ENCODE measurements at regions not wholly inside any gene's neighbourhood (a gene's known extent, or its start where the extent isn't known, plus 50 kb on each side); places are given as distances from the start of the nearest gene placed in this dataset.

DNA sequence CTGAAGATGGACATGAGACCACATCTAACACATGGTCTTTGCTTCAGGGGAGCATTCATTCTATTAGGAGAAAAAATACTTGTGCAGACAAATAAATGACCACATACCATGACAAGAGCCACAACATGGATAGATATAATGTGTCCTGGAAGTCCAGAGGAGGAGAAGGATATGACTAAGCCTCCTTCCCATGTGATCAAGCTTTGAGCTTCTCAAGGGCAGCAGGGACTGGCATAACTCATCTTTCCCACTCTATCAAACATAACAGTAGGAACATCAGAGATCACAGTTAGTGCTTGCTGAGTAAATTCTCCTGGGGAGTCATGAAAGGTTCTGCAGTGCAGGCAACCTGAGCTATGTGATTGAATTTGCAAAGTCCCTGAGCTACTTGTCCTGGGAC is 86.0 kb upstream of the LPP start:
- DNase-seq (ENCODE audit: low spot score) = peak; percentile 52

DNA sequence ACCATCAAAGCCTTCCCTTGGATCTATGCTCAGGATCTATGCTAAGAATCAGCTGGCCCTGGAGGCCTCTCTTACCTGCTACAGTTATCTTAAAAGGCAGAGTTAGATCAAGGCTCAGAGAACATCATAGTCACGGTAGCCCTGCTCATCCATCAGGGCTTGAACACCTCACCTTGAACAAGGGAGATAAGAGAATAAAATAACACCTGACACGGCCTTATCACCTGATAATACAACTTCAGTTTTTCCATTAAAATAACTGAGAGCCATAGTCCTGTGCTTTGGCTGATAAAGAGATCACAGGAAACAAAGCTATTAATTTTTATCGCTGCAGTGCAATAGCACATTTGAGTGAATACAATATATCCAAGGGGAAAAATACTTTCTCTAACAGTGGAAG is 85.6 kb upstream of the LPP start:
- DNase-seq (ENCODE audit: low spot score) = no peak

DNA sequence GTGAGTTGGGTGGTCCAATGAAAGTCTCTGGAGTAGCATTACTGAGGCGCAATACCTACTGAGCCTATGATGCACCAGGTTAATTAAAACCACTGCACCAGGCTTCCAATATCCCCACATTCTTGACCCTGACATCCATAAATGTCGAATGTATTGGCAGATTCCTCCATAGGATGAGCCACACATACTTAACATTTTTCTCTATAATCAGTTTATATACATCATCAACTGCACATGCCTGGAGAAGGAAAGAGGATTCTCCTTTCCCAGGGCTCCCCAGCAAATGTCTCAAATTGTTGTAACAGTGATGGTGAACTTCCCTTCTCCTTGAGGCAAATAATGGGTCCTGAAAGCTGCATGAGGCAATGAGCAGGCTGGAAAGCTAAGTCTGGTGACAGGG is 82.3 kb upstream of the LPP start:
- no peak for DNase-seq (ENCODE audit: low spot score)

DNA sequence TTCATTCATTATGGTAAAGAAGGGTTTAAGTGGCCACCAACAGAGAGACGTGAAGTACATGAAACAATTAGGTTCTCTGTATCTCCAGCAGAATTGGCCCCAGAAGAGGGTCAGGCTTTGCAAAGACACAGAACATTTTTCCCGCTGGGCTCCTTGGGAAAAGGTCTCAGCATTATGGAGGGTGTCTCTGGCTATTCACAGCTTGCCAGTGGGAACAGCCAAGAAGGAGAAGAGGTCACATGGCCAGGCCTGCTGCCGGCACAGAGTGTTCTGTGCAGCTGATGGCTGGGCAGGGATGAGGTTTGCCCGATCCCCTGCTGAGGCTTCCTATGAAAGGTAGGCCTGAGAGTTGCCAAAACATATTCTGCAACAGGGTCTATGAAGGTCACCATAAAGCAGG is 77.8 kb upstream of the LPP start:
- DNase-seq (ENCODE audit: low spot score) = no peak

DNA sequence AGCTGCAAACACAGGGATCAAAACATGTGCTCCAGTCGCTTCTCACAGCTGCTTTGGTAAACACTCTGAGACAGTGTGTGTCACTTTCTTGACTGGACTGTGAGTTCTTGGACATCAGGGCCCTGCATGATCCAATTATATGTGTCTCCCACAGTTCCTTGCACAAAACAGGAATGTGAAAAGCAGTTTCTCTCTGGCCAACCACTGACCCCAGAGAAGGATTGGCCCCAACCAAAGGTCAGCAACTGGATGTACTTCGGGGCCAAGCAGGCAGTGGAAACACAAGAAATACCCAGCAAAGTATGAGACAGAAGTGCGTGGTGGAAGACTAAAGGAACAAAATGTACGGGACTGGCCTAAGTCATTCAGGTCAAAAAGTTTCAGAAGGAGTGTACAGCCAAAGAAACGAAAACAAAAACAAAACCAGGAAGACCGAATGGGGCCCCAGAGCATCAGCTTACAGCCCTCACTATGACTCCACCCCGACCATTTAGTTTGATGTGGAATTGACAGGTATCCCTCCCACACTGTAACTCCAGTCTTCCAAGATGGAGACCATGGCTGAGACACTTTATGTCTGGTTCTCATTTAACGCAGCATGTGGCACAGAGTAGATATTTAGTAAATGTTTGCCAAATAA is 76.7 kb upstream of the LPP start:
- DNase-seq (ENCODE audit: low spot score) = no peak

DNA sequence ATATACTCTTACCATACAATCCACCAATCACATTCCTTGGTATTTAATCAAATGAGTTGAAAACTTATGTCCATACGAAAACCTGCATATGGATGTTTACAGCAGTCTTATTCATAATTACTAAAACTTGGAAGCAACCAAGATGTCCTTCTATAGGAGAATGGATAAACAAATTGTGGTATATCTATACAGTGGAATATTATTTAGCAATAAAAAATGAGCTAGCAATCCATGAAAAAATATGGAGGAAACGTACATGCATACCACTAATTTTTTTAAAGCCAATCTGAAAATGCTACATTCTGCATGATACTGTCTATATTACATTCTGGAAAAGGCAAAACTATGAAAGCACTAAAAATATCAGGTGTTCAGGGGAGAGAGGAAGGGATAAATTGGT is 73.9 kb upstream of the LPP start:
- DNase-seq (ENCODE audit: low spot score) = no peak

DNA sequence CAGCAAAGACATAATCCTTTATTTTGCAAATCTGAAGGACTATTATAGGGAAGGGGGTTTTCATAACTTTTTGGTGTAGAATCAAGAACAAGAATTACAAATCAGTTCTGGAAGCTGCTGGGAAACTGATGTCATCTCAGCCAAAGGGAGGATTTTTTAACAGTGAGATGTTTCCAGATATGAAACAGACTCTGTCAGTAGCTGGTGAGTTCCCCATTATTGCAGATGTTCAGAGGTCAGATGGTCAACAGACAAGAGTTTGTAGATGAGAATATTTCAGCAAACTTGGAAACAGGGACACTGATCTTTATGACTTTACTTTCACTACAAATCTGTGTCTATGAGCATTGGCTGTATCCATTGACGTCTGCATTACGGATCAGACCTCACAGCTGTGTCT is 71.9 kb upstream of the LPP start:
- DNase-seq (ENCODE audit: low spot score) = no peak

DNA sequence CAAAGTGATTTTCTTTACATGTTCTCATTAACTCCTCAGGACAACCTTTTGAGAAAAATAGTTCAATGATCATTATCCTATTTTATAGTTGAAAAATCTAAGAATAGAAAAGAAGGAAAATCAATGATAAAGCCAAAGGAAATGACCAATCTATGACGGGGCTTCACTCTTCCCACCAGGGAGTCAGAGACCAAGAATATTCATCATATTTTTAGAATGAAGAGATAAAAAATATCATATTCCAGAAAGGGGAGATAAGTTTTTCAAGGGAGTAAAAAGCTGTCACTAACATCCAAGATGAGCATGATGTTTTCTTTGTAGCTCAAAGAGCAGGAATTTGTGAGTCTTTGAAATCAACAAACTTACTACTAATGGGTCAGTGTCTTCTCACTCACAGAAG is 71.5 kb upstream of the LPP start:
- DNase-seq (ENCODE audit: low spot score) = no peak

DNA sequence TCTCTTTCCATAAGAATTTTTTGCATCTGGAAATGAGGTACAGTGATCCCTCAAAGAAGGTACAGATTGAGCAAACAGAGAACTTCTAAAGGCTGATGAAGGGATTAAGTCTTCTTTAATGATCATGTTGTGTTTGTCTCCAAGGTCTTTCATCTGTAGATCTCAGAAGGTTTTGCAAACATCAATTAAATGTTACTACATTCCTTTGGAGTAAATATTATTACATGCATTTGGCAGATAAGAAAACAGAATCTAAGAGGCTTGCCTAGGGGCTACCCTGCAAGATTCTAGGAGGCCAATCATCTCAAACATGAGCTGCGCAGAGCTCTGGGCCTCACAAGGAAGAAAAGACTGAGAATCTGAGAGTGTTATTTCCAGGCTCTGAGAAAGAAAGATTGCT is 70.9 kb upstream of the LPP start:
- no peak for DNase-seq (ENCODE audit: low spot score)

DNA sequence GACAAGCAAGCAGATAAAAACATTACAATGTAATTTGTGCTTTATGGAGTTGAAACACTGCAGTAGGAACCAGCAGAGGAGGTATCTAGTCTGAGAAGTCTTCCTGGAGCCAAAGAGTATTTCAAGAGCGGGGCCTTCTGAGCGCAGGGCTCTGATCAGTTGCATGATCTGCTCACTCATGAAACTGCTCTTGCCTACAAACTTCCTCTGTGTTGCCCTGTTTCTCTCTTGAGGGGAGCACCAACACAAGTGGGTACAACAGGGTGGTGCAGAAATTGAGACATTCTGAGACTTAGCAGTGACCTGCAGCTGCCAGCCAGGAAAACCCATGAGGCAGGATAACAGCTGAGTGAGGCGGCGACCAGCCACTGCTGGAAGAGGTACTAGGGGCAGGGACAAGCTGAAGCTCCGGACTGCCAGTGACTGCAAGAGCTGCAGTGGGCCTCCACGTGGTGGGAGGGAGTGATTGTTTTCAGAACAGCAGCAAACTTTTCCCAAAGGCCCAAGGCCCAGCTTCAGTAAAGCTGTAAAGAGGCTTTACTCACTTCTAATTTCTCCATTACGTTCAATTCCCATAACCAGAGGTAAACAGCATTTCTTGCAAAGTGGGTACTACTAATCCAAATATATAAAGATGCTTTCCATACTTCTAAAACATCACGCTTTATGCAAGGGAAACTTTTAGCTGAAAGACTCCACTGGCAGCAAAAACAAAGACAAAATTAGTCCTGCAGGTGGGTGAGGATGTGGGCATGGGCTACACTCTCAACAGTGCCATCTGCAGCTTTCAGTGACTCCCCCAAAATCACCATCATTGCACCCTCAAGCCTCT is 69.0 kb upstream of the LPP start:
- no peak for DNase-seq (ENCODE audit: low spot score)

DNA sequence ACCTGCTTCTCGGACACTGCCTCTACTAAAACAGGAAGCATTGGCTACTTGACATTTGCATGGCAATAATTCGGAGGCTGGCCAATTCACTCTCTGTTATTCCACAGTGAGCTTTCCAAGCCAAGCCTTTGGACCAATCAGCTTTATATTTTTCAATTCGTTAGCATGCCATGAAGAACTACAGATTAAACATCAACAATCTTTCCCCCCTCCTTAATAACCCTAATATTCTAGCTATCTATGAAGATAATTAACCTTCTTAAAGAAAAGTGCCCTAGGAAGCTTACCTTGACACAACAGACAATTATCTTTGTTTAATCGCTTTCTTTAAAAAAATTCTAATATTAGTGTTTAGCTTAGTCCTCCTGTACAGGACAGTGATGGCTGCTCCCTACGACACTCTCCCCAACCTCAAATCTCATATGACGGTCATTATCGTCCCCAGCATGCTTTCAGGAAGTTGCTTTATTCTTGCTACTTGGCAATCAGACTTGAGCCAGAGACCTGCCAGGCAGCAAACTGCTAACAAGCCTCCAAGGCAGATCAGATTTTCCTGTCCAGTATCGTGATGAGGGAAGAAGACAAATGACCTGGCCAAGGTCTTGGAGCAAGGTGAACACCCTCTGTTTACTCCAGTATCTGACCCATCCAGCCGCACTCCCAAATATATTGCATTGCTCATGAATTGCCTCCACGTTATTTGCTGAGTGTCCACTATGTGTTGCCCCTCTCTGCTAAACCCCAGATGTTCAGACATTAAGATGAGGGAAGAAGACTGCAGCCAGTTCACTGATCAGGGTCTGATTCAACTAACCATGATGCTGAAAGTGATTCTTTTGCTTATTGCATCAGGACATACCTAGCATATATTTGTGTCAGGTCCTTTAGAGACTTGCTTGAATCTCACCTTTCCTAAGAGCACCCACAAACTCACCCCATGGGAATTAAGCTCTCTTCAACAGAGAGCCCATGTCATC is 68.1 kb upstream of the LPP start:
- DNase-seq (ENCODE audit: low spot score) = no peak

DNA sequence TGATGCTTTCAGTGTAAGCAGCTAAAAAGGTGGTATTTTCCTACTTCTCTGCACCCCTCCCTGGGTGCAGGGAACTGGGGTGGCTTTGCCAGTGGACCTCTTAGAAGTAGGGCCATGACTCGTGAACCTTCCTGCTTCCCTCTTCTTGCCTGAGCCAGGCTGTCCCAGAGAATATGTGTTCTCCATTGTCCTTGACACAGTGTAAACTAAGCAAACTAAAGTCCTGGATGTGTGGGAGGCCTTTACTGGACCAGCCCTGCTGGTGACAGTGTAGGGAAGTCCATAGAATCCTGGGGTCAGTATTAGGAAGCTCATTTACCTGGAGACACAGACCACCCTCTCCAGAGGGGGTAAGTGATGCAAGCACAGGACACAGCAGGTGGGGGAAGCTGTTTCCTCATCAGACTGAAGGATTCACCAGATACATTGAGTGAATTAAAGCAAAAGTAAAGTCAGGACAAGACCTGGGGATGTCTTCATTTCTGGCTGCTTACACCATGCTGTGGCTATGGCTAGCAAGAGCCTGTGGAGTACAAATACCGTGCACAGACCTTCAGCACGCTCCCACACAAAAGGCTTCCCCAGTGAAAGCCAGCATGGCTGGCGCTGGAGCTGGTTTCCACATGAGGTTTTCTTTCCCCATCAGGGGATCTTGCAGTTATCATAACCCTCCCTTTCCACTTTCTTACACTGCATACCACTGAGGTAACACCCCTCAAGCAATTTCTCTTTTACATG is 64.8 kb upstream of the LPP start:
- DNase-seq (ENCODE audit: low spot score) = no peak

DNA sequence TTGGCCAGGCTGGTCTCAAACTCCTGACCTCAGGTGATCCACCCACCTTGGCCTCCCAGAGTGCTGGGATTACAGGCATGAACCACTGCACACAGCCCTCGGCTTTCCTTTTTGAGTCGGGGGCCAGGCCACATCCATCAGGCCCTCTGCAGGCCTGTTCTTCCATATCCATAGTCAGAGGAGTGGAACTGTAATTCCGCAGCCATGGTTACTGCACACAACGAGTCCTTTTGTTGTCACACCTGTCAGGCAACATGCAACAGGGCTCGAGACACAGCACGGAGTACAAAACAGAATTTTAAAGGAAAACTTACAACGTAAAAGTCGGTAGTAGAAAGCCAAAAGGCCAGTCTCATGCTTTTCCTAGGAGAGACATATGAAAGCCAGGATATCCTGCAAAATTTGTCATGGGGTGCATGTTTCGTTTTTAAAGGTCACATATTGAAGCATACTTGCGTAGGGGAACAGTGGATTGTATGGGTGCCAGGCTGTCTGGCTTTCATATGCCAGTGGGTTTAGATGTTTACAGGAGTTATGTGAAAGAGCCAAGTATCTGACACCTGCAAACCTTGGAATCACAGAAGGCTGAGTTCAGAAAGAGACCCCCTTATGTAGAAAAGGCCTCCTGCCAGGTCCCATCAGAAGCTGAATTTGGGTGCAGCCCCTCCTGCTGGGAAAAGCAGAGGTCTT is 63.2 kb upstream of the LPP start:
- no peak for DNase-seq (ENCODE audit: low spot score)

DNA sequence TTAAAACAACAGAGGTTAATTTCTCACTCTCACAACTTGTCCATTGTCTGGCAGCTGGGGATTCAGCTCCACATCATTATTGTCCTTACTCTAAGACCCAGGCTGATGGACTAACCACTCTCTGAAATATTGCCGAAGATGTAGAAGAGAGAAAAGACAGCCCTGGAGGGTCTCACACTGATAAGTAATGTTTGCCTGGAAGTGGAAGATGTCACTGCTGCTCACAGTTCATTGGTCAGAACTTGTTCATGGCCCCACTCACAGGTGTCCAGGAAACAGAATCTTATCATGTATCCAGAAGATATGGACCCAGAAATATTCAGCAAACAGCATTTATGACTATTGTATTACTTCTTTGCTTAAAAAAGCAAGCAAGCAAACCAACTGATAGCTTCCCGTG is 62.2 kb upstream of the LPP start:
- no peak for DNase-seq (ENCODE audit: low spot score)

DNA sequence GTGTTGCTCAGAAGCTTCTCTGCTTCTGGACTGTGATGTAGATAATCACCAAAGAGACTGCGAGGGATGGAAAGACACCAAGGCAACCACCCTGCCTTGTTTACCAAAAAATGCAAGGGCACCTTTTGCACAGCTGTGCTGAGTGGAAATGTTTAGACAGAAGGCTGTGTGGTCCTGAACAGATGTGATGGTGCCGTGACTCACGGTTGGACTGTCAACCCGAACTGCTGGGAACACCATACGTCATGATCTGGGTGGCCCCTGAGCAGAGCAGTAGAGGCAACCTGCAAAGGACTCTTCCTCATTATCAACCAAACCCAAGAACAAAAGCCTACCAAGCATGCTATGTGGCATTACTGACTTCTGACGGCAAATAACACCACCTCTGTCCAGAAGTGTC is 61.3 kb upstream of the LPP start:
- DNase-seq (ENCODE audit: low spot score) = peak; percentile 29

DNA sequence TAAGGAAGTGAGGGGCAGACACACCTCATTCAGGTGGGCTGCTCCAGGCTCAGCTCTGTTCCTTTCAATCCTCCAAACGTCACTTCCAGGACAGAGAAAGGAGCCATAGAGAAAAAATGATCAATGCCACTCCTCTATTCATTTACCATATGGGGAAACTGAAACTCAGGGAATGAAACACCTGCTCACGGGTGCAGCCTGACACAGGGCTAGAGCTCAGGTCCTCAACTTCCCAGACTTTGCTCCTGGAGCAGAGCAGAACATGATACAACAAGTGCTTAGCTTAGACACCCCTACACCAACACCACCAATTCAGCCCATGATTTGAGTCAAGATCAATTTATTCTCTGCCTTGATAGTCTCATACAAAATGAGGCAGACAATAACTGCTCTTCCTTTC is 58.5 kb upstream of the LPP start:
- DNase-seq (ENCODE audit: low spot score) = no peak

DNA sequence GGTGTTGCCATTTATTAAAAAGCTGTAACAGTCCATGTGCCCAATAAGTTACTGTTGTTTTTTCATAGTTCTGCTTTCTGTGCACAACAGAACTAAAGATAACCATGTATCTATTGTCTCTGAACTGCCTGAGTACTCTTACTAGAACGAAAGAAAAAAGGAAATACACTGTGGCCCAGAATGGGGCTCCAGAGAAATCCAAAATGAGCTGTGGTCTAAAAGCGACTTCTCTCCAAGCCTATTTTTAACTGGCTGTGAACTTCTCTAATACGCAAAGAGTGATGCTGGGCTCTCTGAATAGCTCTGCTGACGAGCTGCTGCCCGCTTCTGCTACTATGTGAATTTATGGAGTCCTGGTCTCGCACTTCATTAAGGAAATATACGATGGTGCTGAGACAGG is 56.2 kb upstream of the LPP start:
- no peak for DNase-seq (ENCODE audit: low spot score)

DNA sequence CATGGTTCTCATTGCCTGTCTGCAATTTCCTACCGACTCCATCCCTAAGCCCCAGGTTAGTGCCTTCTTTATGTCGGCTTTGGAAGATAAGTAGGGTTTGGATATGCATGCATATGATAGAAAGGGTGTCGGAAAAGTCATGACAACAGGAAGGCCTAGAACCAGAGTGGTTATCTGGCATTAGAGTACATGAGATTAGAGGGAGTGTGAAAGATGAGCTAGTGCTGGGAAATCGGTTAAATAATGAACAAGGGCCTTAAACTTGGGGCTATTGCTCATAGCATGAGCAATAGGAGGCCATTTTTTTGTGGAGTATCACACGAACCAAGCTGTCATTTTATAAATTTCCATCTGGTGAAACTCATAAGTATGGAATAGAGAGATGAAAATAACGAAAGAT is 54.0 kb upstream of the LPP start:
- no peak for DNase-seq (ENCODE audit: low spot score)

DNA sequence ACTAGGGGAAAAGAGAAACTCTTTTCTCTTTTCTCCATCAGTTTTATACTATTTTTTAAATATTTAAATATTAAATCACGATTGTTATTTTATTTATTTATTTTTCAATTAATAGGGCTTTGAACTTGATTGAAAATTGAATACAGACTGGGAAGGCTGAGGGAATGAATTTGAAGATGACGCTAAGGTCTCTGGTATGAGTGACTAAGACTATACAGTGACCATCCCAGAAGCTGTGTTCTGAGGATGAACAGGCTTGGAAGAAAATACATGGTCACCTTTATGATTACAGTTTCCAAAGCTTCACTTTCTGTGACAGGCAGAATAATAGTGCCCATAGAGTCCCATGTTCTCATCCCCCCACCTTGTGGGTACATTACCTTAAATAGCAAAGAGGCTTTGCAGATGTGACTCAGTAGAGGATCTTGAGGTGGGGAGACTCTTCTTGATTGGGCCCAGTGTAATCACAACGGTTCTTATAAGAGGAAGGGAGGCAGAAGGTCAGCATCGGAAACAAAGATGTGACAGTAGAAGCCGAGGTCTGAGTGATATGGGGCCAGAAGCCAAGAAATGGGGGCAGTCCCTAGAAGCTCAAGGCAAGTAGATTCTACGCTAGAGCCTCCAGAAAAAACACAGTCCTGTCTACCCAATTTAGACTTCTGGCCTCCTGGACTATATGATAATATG is 51.0 kb upstream of the LPP start:
- no peak for DNase-seq (ENCODE audit: low spot score)

DNA sequence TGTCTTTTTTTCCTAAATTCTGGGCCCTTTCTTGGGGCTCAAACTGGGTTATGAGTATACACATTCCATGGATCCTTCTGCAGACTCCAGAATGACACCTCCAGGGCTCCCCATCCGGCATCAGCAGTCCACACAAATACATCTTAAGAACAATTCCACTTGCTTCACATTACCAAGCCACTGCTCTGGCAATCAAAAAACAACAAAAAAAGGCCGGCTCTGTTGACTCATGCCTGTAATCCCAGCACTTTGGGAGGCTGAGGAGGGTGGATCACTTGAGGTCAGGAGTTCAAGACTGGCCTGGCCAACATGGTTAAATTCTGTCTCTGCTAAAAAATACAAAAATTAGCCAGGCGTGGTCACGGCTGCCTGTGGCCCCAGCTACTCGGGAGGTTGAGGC is 49.9 kb upstream of the LPP start:
- DNase-seq (ENCODE audit: low spot score) = no peak
